ENCODE measurements at regions not wholly inside any gene's neighbourhood (a gene's known extent, or its start where the extent isn't known, plus 50 kb on each side); places are given as distances from the start of the nearest gene placed in this dataset.

GRCh38 chr5:107293541-107294210, 377.1 kb downstream of the EFNA5 start:
- no peak for ATAC-seq

DNA sequence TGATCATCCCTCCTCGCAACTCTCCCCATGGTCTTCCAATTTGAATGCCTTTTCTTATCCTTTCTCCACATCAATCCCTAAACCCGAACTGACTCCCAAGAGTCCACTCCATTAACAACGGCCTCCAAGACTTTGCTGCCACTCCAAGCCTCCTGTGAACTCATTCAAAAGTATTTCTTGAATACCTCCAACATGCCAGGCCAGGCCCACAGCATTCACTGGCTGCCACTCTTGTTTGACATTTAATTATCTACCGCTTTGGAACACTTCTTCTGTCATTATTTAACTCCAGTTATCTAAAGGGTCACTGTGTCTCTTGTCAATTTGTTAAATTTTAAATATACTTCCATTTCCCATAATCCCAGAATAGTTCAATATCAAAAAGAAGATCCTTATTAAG, 378.9 kb downstream of the EFNA5 start:
- ATAC-seq, result no peak

- peak; percentile 8 for ATAC-seq
Measured at GRCh38 chr5:107290780-107291398, 379.8 kb downstream of the EFNA5 start.

DNA sequence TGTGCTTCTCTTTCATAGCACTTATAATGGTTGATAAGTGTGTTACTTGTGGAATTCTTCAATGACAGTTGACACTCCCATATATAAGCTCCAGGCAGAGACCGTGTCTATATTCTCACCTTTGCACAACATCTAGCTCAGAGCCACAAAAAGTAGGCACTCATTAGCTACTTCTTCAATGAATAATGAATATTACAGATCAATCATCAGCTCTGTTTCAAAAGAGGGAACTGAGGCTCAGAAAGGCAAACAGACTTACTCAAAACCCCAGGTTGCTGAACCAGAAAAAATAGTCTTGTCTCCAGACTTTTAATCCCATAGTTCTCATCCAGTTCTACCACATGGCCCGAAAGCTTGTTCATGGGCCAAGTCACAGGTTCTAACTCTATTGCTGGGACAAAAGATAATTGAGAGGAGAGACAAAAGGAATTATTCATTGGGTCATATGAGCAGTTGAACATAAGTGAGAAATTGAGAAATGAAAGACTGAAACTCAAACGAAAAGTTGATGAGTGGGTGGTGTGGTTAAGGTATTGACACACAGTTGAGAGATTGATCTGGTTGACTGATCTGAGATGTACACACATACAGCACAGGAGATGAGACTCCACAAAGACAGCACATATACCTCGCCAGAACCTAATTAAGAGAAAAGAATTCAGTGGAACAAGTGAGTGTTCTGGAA, 381.6 kb downstream of the EFNA5 start:
- ATAC-seq, result peak; percentile 52

DNA sequence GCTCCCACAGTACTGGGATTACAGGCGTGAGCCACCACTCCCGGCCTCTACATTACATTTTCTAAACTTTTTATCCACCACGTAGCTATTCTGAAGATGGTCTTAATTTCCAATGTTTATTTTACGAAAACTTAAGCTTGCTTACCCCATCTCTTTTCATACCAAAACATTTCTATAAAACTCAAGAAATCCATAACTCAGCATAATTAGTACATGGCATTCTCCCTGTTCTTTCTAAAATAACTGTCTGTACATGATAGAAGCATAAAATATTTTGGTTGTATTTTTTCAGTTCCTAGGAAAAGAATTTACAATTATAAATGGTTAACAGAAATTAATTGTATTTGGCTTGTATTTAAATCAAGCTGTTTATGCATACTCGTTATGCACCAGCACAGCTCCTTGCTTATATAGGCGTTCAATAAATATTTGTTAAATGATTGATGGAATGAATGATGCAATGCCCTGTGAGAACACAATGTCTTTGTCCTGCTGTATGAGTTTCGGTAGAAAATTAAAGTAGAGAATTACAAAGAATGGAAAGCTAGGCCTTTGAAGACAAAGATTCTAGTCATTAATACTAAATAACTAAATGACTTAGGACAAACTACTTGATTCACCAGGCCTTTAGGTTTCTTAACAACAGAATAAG, 384.2 kb downstream of the EFNA5 start:
- no peak for ATAC-seq

DNA sequence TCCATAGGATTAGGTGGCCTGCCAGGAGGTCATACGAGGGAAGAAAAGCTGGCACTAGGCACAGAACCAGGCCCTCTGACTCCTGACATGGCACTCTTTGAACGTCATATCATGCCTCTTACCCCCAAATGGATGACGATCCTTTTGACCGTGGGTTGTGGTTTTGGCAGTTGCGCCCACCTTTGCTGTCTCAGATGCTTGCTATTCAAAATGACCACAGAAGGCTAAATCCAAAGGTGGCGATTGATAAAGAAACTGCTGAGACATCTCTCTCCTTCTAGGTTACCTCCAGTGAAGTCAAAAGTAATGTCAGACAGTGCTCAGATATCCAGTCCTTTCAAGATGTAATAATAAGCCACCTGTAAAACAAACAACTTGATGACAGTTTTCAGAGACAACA, 385.0 kb downstream of the EFNA5 start:
- no peak for ATAC-seq

GRCh38 chr5:107284822-107285525, 385.8 kb downstream of the EFNA5 start:
- peak; percentile 83 for ATAC-seq

DNA sequence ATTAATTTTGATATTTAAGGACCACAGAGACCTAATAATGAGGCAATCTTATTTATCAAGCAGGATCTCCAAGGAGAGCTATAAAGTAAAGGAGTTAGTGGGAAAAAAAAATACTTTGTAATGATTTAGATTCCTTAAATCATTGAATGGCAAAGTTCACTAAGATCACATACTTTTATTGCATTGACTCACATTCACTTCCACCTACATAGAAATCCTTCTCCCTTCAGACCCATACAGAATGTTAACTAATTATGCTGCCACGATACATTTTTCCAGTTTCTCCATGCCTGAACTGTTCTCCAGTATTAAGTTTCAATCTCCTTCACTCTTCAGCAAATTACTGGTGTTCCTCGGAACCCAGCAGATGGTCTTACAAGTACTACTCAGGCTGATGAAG, 388.7 kb downstream of the EFNA5 start:
- no peak for ATAC-seq

DNA sequence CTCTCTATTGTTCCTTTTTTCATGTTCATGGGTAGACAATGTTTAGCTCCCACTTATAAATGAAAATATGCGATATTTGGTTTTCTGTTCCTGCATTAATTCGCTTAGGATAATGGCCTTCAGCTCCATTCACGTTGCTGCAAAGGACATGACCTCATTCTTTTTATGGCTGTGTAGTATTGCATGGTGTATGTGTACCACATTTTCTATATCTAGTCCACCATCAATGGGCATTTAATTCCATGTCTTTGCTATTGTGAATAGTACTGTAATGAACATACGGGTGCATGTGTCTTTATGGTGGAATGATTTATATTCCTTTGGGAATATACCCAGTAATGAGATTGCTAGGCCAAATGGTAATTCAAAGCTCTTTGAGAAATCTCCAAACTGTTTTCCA, 392.0 kb downstream of the EFNA5 start:
- ATAC-seq, result no peak

- ATAC-seq, result no peak
Measured at GRCh38 chr5:107277485-107278125, 393.1 kb downstream of the EFNA5 start.

GRCh38 chr5:107275333-107275732, 395.4 kb downstream of the EFNA5 start:
- ATAC-seq, result no peak

GRCh38 chr5:107274571-107274970, 396.2 kb downstream of the EFNA5 start:
- ATAC-seq, result no peak

DNA sequence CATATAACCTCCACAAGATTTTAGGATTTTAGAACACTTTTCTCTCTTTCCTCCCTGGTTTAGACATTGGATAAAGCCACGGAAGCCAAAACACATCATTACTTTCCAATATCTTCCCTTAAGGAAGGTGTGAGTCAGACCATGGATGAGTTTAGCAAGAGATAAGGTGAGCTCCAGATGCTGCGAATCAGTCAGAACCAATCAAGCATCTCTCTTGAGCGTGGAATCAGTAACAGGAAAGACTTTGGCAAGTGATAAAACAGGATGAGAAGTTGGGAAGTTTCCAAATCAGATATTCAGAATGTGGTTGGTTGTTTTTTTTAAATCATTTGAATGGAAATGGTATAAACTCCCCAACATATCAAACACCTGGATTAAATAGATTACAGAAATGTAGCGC, 397.8 kb downstream of the EFNA5 start:
- ATAC-seq, result no peak

- ATAC-seq, result no peak
Measured at GRCh38 chr5:107272509-107272908, 398.2 kb downstream of the EFNA5 start.

GRCh38 chr5:107271682-107272350, 398.9 kb downstream of the EFNA5 start:
- ATAC-seq, result no peak

GRCh38 chr5:107270561-107270960, 400.2 kb downstream of the EFNA5 start:
- ATAC-seq, result no peak

GRCh38 chr5:107269678-107270077, 401.1 kb downstream of the EFNA5 start:
- ATAC-seq, result no peak

GRCh38 chr5:107269256-107269655, 401.5 kb downstream of the EFNA5 start:
- no peak for ATAC-seq

DNA sequence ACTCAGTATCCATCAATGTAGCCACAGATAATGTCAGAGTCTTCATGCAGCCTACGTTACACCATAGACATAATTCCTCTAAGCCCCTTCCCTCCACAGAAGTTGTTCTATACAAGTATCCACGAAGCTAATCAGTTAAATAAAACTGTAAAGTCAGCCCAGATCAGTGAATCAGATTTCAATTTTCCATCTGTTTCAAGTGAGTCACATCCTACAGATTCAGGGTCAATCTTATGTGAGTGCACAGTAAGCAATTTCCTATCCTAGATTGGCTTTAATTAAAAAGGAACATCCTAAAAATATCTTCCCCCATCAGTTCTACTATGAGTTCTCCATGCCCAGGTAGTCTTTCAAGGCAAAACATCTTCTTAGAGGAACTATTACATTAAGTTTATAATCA, 402.5 kb downstream of the EFNA5 start:
- ATAC-seq, result no peak

- no peak for ATAC-seq
Measured at GRCh38 chr5:107266100-107266499, 404.6 kb downstream of the EFNA5 start.

DNA sequence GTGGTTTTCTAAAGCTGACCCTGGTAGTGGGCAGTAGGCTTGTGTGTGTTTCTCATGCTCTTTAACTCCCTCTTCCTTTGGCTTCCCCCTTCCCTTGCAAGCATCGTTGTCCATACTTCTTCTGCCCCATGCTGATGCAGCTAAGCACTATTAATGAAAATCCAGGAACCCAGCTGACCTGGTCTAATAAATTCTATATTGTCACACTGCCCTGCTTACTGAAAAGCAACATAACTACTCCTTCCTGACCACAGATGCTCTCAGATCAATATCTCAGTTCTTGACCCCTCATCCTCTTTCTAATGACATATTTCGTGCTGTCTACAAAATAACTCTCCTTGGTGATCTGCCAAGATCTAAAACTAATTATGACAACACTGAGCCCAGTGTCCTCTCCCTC, 405.5 kb downstream of the EFNA5 start:
- no peak for ATAC-seq
